Fibroblast of peridontal ligament (primary cell): ENCODE measurements at regions not wholly inside any gene's neighbourhood (a gene's known extent, or its start where the extent isn't known, plus 50 kb on each side); places are given as distances from the start of the nearest gene placed in this dataset.
"Not testable (repeated sequence)": the region's sequence is repeated elsewhere in the genome, so short reads cannot be mapped to it uniquely, and the experiment has no call there.

Experiments
- DNase-seq: peaks from one replicate; pipeline ENCODE4 v3.0.0-alpha.2; 2010; ENCODE audit errors: extremely low read depth

DNA sequence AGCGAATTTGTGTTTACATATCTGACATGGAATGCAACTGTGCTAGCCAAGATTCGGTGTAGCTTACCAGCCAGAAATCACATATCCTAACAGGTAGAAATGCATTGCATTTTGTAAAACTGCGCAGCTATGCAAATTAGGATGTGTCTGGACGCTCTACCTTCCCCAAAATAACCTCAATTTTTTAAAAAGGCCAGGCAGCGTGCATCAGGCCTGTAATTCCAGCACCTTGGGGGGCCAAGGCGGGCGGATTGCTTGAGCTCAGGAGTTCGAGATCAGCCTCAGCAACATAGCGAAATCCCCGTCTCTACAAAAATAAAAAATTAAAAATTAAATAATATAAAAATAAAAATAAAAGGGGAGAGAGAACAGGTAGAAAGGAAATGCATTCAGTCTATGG, 305.0 kb downstream of the TYW1 start:
- DNase-seq, result peak; percentile 21

DNA sequence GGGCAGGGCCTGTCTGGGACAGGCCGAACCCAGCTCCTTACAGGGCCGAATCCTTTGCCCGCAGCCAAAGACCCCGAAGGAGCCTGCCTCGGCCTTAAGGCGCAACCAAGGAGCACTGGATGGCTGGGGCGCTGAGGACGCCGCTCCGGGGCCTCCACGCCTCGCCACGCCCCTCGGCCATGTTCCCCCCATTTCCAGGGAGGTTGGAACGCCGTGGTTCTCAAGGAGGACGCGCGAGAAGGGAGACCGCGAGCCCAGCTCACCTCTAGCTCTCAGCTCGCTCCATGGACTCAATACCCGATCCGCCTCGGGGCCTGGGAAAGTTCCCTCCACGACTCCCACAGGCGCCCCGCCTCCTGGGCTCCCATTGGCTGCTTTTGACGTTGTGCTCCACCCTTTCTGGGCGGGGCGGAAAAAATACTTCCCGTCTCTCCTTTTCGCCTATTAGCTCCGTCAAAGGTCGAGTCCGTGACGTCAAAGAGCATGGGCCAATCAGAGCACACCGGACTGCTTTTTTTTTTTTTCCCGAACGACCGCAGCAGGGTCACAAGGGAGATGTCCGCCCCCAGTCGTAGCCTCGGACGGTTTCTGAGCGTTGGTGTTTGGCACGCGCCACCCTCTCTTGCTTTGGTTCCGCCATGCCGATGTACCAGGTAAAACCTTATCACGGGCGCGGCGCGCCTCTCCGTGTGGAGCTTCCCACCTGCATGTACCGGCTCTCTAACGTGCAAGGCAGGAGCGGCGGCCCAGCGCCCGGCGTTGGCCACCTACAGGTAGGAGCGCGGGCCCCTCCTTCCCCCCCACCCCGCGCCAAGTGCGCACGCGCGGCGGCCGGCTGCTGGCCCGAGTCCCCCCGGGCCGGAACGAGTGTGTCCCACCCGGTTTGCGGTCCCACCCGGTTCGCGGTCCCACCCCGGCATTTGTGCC, 305.7 kb downstream of the TYW1 start:
- DNase-seq, result peak; percentile 99

DNA sequence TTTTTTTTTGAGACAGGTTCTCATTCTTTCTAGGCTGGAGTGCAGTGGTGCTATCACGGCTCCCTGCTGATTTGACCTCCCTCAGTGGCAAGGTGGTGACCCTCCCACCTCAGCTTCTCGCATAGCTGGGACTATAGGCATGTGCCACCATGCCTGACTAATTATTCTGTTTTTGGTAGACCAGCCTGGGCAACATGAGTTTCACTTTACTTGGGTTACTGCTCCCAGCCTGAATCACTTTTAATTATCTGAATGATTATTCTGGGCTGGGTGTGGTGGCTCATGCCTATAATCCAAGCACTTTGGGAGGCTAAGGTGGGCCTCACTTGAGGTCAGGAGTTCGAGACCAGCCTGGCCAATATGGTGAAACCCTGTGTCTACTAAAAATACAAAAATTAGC, 308.2 kb downstream of the TYW1 start:
- DNase-seq, result not testable (repeated sequence)

DNA sequence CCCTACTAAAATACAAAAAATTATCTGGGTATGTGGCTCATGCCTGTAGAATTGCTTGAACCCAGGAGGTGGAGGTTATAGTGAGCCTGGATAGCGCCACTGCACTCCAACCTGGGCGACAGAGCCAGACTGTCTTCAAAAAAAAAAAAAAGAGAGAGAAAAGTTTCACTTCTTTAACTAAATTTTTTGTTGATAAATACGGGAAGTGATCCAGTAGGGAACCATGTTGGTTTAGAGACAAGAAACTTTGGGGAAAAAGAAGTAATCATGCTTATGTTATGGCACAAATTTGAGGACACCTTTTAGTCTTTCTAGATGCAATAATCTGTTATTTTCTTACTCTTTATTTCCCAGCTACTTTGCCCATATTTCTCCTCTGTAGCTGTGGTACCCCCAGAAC, 309.7 kb downstream of the TYW1 start:
- DNase-seq, result no peak

DNA sequence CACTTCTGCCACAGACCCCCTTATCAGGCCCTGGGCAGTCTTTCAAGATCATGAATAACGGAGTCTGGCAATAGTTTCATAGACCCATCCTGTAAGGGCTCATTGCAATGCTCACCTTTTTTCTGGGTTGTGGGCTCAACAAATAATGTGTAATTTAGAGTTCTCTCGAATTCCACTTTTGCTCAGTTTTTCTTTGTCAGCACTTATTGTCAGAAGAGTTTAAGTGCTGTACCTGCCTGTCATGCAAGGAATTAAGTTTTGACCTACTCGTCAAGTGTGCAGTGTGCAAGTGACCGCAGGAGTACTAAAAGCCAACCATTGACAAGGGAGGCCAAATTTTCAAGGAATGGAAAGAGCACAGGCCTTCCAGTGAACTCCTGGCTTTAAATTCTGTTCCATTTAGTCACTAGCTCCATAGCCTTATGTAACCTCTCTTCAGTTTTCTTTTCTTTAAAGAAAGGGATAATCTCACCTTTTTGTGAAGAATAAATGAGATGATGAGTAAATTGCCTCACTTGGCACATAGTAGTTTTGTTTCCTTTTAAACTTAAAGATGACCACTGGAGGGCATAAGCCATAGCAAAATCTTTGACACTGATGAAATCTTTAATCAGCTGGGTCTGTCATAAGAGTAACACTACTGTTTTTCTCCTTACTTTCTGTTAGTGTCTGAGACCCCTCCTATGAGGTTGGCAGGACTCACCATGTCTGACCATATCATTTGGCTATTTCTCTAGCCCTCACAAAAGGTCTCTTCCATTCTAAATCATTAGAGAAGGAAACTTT, 313.3 kb downstream of the TYW1 start:
- DNase-seq, result peak; percentile 4

DNA sequence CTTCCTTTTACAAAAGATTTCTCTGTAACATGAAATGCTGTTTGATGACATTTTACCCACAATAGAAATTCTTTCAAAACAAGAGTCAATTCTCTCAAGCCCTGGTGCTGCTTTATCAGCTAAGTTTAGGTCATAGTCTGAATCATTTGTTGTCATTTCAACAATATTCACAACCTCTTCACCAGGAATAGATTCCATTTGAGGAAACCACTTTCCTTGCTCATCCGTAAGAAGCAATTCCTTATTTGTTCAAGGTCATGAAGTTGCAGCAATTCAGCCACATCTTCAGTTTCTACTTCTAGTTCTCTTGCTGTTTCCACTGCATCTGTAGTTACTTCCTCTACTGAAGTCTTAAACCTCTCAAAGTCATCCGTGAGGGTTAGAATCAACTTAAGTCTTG, 315.3 kb downstream of the TYW1 start:
- DNase-seq, result peak; percentile 33

DNA sequence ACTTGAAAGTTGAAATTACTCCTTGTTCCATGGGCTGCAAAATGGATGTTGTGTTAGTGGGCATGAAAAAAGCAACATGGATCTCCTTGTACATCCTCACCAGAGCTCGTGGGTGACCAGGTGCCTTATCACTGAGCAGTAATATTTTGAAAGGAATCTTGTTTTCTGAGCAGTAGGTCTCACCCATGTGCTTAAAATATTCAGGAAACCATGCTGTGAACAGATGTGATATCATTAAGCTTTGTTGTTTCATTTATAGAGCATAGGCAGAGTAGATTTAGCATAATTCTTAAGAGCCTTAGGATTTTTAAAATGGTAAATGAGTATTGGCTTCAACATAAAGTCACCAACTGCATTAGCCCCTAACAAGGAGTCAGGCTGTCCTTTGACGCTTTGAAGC, 316.6 kb downstream of the TYW1 start:
- no peak for DNase-seq

DNA sequence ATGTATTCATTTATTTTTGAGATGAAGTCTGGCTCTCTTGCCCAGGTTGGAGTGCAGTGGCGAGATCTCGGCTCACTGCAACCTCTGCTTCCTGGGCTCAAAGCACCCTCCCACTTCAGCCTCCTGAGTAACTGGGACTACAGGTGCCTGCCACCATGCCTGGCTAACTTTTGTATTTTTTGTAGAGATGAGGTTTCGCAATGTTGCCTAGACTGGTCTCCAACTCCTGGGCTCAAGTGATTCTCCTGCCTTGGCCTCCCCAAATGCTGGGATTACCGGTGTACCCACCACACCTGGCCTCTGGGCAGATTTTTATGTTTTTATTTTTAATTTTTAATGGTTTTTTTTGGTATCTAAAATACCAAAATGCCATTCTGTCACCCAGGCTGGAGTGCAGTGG, 320.3 kb downstream of the TYW1 start:
- DNase-seq, result not testable (repeated sequence)

DNA sequence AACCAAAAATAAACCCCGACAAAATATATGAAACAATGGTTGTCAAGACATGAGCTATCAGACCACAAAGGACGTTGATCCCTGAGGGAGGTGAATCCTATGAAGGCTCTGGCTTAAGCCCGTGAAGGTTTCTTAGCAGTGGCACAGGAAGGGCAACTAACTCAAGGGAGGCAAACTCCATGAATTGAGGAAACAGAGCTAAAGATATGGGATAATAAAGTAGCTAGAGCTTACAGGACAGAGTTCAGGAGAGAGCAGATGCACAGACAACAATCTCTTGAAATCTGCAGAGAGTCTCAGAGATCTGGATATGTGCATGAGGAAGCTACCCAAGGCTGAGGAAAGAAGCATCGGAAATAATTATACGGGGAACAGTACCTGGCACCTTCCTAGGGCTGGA, 331.6 kb downstream of the TYW1 start:
- DNase-seq, result not testable (repeated sequence)

DNA sequence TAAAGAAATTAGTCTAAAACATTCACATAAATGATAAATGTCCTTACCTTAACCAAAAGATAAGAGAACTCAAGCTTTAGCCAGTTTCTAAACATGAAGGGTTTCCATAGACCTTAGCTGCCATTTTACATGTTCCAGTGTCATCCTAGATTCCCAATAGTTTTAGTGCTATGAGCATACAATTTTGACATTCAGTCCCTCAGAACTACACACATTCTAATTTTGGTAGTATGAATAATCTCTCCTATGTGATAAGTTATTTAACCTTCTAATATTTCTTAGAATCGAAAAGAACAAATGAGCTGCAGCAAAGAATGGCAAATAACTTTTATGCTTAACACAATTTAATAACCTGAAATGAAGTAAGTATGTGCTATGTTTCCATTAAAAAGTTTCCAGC, 338.5 kb downstream of the TYW1 start:
- not testable (repeated sequence) for DNase-seq

DNA sequence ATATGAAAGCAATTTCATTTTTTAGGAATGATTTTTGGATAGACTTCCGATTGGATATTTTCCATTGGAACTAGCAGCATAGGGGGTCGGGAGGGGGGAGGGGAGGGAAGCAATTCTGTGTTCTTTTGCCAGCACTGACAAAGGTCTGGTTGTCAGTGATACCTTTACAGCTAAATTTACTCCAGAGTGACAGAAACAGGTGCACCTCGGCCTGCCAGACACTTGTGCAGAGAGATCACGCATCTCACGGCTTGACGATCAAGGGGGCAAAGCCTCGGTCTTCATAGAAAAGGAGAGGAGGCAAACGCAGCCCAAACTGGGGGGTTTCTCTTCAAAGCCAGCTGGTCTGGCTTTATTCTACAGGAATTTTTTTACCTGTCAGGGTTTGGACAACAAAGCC, 339.0 kb downstream of the TYW1 start:
- not testable (repeated sequence) for DNase-seq

DNA sequence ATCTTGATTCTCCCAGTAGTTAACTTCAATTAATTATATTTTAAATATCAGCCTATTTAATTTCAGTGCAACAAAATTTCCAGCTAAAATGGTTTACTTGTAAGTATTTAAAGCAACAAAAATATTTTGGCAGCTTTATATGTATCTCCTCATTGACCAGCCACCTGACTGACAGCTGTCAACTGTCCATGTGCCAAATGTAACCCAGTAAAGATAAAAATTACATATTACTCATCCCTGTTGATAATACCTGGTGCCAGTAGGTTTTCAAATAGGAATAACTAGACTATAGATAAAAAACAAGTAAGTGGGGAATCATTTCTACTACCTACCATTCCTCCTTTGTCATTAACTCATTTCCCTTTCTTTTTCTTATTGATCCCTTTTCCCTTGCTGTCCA, 341.9 kb downstream of the TYW1 start:
- DNase-seq, result not testable (repeated sequence)

DNA sequence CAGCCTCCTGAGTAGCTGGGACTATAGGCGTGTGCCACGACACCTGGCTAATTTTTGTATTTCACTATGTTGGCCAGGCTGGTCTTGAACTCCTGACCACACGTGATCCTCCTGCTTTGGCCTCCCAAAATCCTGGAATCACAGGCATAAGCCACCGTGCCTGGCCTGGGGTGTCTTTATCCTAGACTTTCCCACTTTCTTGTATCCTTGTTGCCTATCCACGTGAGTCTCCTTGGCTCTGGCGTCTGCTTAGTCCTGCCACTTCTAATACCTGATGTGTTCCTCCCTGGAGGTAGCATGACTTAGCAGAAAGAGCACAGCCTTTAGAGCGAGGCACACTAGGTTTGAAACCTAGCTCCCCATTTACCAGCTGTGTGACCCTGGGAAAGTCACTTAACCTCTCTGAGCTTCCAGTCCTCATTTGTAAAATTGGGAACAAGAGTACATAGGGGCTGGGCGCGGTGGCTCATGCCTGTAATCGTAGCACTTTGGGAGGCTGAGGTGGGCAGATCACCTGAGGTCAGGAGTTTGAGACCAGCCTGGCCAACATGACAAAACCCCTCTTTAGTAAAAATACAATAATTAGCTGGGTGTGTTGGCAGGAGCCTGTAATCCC, 344.6 kb downstream of the TYW1 start:
- no peak for DNase-seq

DNA sequence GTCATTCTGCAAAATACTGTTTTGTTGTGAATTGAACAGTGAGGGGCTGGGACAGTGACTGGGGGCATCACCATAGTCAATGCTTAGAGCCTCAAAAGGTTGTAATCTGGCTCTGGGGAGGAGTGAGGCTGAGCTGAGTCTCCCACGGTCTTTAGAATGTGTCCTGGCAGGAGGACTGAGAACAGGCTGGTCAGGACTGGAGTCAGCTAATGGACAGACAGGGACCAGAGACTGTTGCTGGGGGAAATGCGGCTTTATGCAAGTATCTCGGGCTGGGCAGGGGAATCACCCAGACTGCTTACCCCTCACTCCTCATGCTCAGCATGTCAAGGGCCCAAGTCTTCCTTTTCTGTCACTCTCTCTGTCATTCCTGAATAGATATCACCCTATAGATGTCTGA, 346.5 kb downstream of the TYW1 start:
- DNase-seq, result no peak

DNA sequence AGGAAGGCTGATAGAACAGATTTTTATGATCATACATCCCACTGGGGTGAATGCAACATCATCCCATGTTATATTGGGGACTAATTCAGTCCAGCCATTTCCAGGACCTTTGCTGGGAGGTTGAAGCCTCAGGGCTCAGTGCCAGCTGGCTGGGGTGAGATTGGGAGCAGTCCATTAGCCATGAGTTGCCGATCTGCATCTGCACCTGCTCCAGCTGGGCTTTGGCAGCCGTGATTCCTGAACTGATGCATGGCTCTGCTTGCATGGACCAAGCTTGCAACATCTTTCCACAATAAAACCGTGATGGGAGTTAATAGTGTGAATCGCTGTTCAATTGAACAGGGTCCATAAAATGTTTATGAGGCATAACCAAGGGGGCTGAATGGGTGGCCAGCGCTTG, 346.9 kb downstream of the TYW1 start:
- no peak for DNase-seq

DNA sequence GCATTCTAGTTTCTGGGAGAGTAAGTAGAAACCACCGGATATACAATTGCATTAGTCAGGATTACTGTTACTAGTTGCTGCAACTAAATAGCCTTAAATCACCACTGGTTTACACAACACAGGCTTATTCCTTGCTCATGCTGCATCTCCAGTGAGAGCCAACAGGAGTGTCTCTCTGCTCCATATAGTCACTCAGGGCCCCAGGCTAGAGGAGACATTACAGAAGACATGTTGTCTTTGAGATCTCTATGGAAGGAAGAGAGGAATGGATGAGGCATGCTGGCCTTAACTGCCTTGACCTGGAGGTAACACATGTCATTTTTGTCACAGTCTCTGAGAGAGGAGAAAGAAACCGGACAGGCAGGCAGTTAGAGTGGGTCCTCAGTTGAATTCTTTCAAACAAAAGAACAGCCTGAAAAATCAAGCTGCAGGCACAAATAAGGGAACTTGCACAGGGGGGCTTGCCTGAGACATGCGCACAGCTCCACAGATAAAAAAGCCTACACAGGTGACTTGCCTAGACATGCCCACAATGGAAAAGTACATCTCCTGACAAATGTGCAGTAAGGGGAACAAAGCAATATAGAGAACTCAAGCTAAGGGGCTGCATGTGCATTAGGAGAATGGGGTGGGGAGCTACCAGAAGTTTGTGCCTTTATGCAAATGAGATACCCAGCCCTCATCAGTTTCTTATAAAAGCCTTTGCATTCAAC, 348.0 kb downstream of the TYW1 start:
- no peak for DNase-seq

DNA sequence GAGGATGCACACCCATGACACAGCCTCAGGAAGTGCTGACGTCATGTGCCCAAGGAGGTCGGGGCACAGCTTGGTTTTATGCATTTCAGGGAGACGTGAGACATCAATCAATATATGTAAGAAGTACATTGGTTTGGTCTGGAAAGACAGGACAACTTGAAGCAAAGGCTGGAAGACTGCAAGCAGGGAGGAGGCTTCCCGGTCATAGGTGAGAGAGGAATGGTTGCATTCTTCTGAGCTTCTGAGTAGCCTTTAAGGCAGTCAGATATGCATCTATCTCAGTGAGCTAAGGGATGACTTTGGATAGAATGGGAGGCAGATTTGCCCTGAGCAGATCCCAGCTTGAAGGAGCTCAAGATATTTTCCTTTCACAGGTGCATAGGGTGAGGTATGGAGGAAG, 349.5 kb downstream of the TYW1 start:
- DNase-seq, result no peak

DNA sequence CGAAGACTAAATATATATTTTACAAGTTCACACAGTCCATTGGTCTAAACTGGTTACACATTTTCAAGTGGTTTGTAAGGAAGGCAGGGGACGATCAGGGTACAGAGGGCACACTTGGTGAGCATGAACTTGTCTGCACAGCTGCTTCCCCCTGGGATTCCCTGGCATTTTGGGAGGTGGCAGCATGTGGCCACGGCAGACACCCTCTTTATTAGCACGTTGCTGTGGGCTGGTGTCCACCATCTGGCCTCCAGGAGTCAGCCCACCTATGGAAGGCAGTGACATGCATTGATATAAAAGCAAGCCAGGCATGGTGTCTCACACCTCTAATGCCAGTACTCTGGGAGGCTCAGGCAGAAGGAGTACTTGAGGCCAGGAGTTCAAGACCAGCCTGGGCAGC, 350.2 kb downstream of the TYW1 start:
- DNase-seq, result no peak

DNA sequence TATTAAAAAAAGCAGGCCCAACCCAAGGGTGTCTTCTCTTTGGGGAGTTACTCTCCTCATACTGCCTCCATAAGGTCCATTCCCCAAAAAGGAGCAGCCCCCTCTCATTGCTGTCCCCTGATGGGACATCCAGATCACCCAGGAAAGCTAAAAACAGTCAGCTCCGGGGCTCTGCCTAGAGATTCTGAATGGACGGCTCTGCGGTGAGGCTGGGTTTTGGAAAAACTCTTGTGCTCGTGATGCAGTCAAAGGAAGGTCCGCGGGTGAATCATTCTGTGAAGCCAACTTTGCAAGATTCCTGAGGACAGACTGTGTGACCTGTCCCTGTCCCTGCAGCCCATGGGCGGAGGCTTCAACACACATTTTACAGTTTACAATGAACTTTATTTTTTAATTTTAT, 351.5 kb downstream of the TYW1 start:
- DNase-seq, result no peak

DNA sequence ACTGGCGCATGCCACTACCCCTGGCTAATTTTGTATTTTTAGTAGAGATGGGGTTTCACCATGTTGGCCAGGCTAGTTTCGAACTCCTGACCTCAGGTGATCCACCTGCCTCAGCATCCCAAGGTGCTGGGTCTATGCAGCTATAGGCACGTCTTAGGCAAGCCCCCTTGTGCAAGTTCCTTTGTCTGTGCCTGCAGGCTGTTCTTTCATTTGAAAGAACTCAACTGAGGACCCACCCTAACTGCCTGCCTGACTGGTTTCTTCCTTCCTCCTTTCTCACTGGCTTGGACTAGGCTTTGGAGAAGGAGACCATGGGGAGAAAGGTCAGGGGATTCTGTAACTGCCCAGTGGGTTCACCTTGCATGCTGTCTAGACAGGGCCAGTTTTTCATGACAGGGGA, 361.0 kb downstream of the TYW1 start:
- not testable (repeated sequence) for DNase-seq

DNA sequence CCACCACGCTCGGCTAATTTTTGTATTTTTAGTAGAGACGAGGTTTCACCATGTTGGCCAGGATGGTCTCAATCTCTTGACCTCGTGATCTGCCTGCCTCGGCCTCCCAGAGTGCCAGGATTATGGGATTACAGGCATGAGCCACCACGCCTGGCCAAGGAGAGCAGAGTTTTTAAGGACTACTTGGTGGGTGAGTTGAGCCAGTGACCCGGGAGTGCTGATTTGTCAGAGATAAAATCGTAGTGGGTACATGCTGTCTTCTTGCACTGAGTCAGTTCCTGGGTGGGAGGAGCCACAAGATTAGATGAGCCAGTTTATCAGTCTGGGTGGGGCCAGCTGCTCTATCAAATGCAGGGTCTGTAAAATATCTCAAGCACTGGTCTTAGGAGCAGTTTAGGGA, 361.7 kb downstream of the TYW1 start:
- DNase-seq, result not testable (repeated sequence)

DNA sequence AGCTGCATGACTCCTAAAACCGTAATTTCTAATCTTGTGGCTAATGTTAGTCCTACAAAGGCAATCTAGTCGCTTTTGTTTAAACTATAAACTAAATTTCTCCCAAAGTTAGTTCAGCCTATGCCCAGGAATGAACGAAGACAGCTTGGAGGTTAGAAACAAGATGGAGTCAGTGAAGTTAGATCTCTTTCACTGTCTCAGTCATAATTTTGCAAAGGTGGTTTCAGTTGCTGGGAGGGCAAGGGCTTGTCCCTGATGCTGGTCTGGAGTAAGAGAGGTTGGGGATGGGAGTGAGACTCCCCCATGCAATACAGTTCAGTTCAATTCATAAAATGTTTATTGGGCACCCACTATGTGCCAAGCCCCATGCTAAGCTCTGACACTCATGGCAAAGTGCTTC, 362.1 kb downstream of the TYW1 start:
- not testable (repeated sequence) for DNase-seq
